HL-60 (cell line): ENCODE measurements at regions not wholly inside any gene's neighbourhood (a gene's known extent, or its start where the extent isn't known, plus 50 kb on each side); places are given as distances from the start of the nearest gene placed in this dataset.

Source experiments
- CTCF ChIP-seq: IDR thresholded peaks from one replicate; pipeline ENCODE4 v1.5.1; 2011; ENCODE audit warnings: low read length, control low read depth, inconsistent platforms; ENCODE audit not compliant: insufficient read depth
- GABPA ChIP-seq: IDR thresholded peaks from 2 replicates; pipeline ENCODE4 v1.6.1; 2012; ENCODE audit warnings: low read depth
- SPI1 ChIP-seq: IDR thresholded peaks from 2 replicates; pipeline ENCODE4 v1.6.1; 2012; ENCODE audit warnings: low read depth, mild to moderate bottlenecking, borderline replicate concordance

GRCh38 chr15:38861108-38861507 lies 296.5 kb upstream of the RASGRP1 start:
- no peak for TF ChIP-seq GABPA
- no peak for TF ChIP-seq CTCF
- no peak for TF ChIP-seq SPI1
